ENCODE measurements at regions not wholly inside any gene's neighbourhood (a gene's known extent, or its start where the extent isn't known, plus 50 kb on each side); places are given as distances from the start of the nearest gene placed in this dataset.
"Not testable (repeated sequence)": the region's sequence is repeated elsewhere in the genome, so short reads cannot be mapped to it uniquely, and the experiment has no call there.

GRCh38 chr14:28820677-28821076, 54.1 kb downstream of the FOXG1 start:
- no peak for DNase-seq

- DNase-seq, result no peak
Observed at GRCh38 chr14:28821993-28822392, 55.4 kb downstream of the FOXG1 start.

- no peak for DNase-seq
Observed at GRCh38 chr14:28823245-28823644, 56.7 kb downstream of the FOXG1 start.

GRCh38 chr14:28830115-28830534, 63.5 kb downstream of the FOXG1 start:
- DNase-seq, result no peak

- DNase-seq, result no peak
Observed at GRCh38 chr14:28831126-28831525, 64.5 kb downstream of the FOXG1 start.

GRCh38 chr14:28842569-28842968, 76.0 kb downstream of the FOXG1 start:
- not testable (repeated sequence) for DNase-seq

GRCh38 chr14:28867571-28867970, 101.0 kb downstream of the FOXG1 start:
- DNase-seq, result no peak

GRCh38 chr14:28870033-28870564, 103.5 kb downstream of the FOXG1 start:
- DNase-seq, result no peak

- peak; percentile 63 for DNase-seq
Observed at GRCh38 chr14:28875934-28876571, 109.5 kb downstream of the FOXG1 start.

- peak; percentile 48 for DNase-seq
Observed at GRCh38 chr14:28876572-28876945, 110.0 kb downstream of the FOXG1 start.

- DNase-seq, result no peak
Observed at GRCh38 chr14:28877923-28878322, 111.3 kb downstream of the FOXG1 start.

- peak; percentile 55 for DNase-seq
Observed at GRCh38 chr14:28879573-28879996, 113.0 kb downstream of the FOXG1 start.

- no peak for DNase-seq
Observed at GRCh38 chr14:28886940-28887339, 120.4 kb downstream of the FOXG1 start.

GRCh38 chr14:28895389-28895788, 128.8 kb downstream of the FOXG1 start:
- no peak for DNase-seq

GRCh38 chr14:28896337-28896736, 129.8 kb downstream of the FOXG1 start:
- DNase-seq, result no peak

- DNase-seq, result no peak
Observed at GRCh38 chr14:28901631-28902030, 135.0 kb downstream of the FOXG1 start.

GRCh38 chr14:28902930-28903329, 136.3 kb downstream of the FOXG1 start:
- DNase-seq, result no peak

GRCh38 chr14:28911521-28911920, 144.9 kb downstream of the FOXG1 start:
- no peak for DNase-seq

- DNase-seq, result no peak
Observed at GRCh38 chr14:28913056-28913455, 146.5 kb downstream of the FOXG1 start.

GRCh38 chr14:28926122-28926521, 159.5 kb downstream of the FOXG1 start:
- no peak for DNase-seq

- no peak for DNase-seq
Observed at GRCh38 chr14:28931999-28932398, 165.4 kb downstream of the FOXG1 start.

GRCh38 chr14:28936601-28937000, 170.0 kb downstream of the FOXG1 start:
- DNase-seq, result no peak

- DNase-seq, result no peak
Observed at GRCh38 chr14:28941758-28942157, 175.2 kb downstream of the FOXG1 start.

- no peak for DNase-seq
Observed at GRCh38 chr14:28944605-28945004, 178.0 kb downstream of the FOXG1 start.

- no peak for DNase-seq
Observed at GRCh38 chr14:28946267-28946666, 179.7 kb downstream of the FOXG1 start.
